K562 (cell line): ENCODE measurements at regions not wholly inside any gene's neighbourhood (a gene's known extent, or its start where the extent isn't known, plus 50 kb on each side); places are given as distances from the start of the nearest gene placed in this dataset.

Experiments used
- ARID3A ChIP-seq: IDR thresholded peaks from 2 replicates; pipeline ENCODE4 v1.6.1; 2012; ENCODE audit warnings: low read depth, low read length, improper control_type of control experiment, borderline replicate concordance
- CTCF ChIP-seq, 3 experiments: IDR thresholded peaks in 2 of 3; conservative IDR thresholded peaks in 1 of 3; 2 replicates each; pipeline ENCODE4 v1.5.1; 2011 to 2012; ENCODE audit warnings: low read length in 3 of 3, mild to moderate bottlenecking in 3 of 3, control low read depth in 2 of 3, improper control_type of control experiment in 1 of 3, inconsistent platforms in 1 of 3, low read depth in 1 of 3, mixed read lengths in 1 of 3, moderate library complexity in 1 of 3; ENCODE audit not compliant: insufficient read depth in 2 of 3
- MEF2A ChIP-seq: IDR thresholded peaks from 2 replicates; pipeline ENCODE4 v1.6.1; 2011; ENCODE audit warnings: low read depth, mild to moderate bottlenecking, low read length, moderate library complexity; ENCODE audit not compliant: control insufficient read depth
- MGA ChIP-seq: fragments of 450-650 bp; IDR thresholded peaks from 2 replicates; pipeline ENCODE4 v1.6.1; 2016; ENCODE audit warnings: mild to moderate bottlenecking, moderate library complexity
- PML ChIP-seq: IDR thresholded peaks from 2 replicates; pipeline ENCODE4 v1.6.1; 2012; ENCODE audit warnings: low read length, inconsistent platforms
- PREB ChIP-seq: sonication (generic); formaldehyde crosslinking; IDR thresholded peaks from 2 replicates; pipeline ENCODE4 v1.8.1; 2023; ENCODE audit warnings: mild to moderate bottlenecking, missing genetic modification reagents
- TAF9B ChIP-seq: fragments of 450-650 bp; IDR thresholded peaks from 2 replicates; pipeline ENCODE4 v1.6.1; 2018; ENCODE audit warnings: mild to moderate bottlenecking; ENCODE audit not compliant: partially characterized antibody
- THAP12 ChIP-seq: fragments of 250-450 bp; sonication (Bioruptor Pico); IDR thresholded peaks from 2 replicates; pipeline ENCODE4 v1.9.0; 2021; ENCODE audit warnings: mild to moderate bottlenecking, inconsistent platforms

GRCh38 chr5:163079618-163080017, 357.8 kb upstream of the CCNG1 start:
- TF ChIP-seq MGA (no peak), TAF9B (no peak), PML (no peak), ARID3A (no peak), THAP12 (no peak), MEF2A (no peak), CTCF (IDR thresholded peaks at IDR 0.05 in 2 of 3, conservative IDR thresholded peaks at IDR 0.05 in 1 of 3; ENCODE audit: insufficient read depth in 2 of 3, low read depth in 1 of 3, low read length in 3 of 3) (peak in 2 of 3 experiments; percentile 27 to 35; a peak in 3 of 6 replicates), PREB (CRISPR knock-in tag) (no peak)
